Neural progenitor cell (in vitro differentiated cells): ENCODE measurements at regions not wholly inside any gene's neighbourhood (a gene's known extent, or its start where the extent isn't known, plus 50 kb on each side); places are given as distances from the start of the nearest gene placed in this dataset.

ENCODE experiments used
- DNase-seq: peaks from one replicate; pipeline ENCODE4 v3.0.0-alpha.2; 2016; ENCODE audit warnings: low spot score
- H2AFZ ChIP-seq: fragments of 200-600 bp; sonication (generic); replicated peaks from 2 replicates; pipeline ENCODE4 v1.6.1; 2016; ENCODE audit warnings: antibody characterized with exemption
- H3F3A ChIP-seq: fragments of 200-600 bp; sonication (generic); 2 replicates; pipeline ENCODE4 v1.6.1; 2016; ENCODE audit warnings: antibody characterized with exemption, low read depth
- H3K27ac ChIP-seq: fragments of 200-600 bp; sonication (generic); 2 replicates; pipeline ENCODE4 v1.5.1; 2016; ENCODE audit warnings: mild to moderate bottlenecking
- H3K27me3 ChIP-seq: fragments of 200-600 bp; sonication (generic); 2 replicates; pipeline ENCODE4 v1.6.1; 2016; ENCODE audit warnings: mild to moderate bottlenecking, moderate library complexity
- H3K36me3 ChIP-seq: fragments of 200-600 bp; sonication (generic); 2 replicates; pipeline ENCODE4 v1.5.1; 2016
- H3K4me1 ChIP-seq: fragments of 200-600 bp; sonication (generic); 2 replicates; pipeline ENCODE4 v1.6.1; 2016; ENCODE audit warnings: mixed run types
- H3K4me2 ChIP-seq: fragments of 200-600 bp; sonication (generic); 2 replicates; pipeline ENCODE4 v1.6.1; 2016
- H3K4me3 ChIP-seq: fragments of 200-600 bp; sonication (generic); 2 replicates; pipeline ENCODE4 v1.5.1; 2016
- H3K79me2 ChIP-seq: fragments of 200-600 bp; sonication (generic); 2 replicates; pipeline ENCODE4 v1.6.1; 2016; ENCODE audit warnings: low read depth
- H3K9ac ChIP-seq: fragments of 200-600 bp; sonication (generic); 2 replicates; pipeline ENCODE4 v1.6.1; 2016
- H3K9me3 ChIP-seq: fragments of 200-600 bp; sonication (generic); 2 replicates; pipeline ENCODE4 v1.5.1; 2016; ENCODE audit warnings: low read depth
- H4K20me1 ChIP-seq: fragments of 200-600 bp; sonication (generic); 2 replicates; pipeline ENCODE4 v1.6.1; 2016; ENCODE audit warnings: low read depth
- H3K27ac Mint-ChIP-seq: 3 replicates; pipeline ENCODE4 v1.8.0; 2021; ENCODE audit warnings: mixed read lengths
- H3K27me3 Mint-ChIP-seq: 2 replicates; pipeline ENCODE4 v1.8.0; 2022; ENCODE audit warnings: low read depth, mild to moderate bottlenecking, inconsistent platforms, moderate library complexity, mixed read lengths; ENCODE audit not compliant: insufficient read depth
- H3K36me3 Mint-ChIP-seq: 3 replicates; pipeline ENCODE4 v1.8.0; 2021; ENCODE audit warnings: mixed read lengths
- H3K4me1 Mint-ChIP-seq: 3 replicates; pipeline ENCODE4 v1.8.0; 2021; ENCODE audit warnings: mixed read lengths
- H3K4me3 Mint-ChIP-seq: 3 replicates; pipeline ENCODE4 v1.8.0; 2021; ENCODE audit warnings: mild to moderate bottlenecking, moderate library complexity, mixed read lengths
- H3K9me3 Mint-ChIP-seq: 3 replicates; pipeline ENCODE4 v1.8.0; 2020; ENCODE audit warnings: mixed read lengths
- EZH2 ChIP-seq: fragments of 200-600 bp; sonication (generic); IDR thresholded peaks from 2 replicates; pipeline ENCODE4 v1.6.1; 2017; ENCODE audit warnings: antibody characterized with exemption, mild to moderate bottlenecking, moderate library complexity
- EZH2phosphoT487 ChIP-seq: fragments of 200-600 bp; sonication (generic); IDR thresholded peaks from 2 replicates; pipeline ENCODE4 v1.6.1; 2017; ENCODE audit warnings: antibody characterized with exemption
- TF ChIP-seq, protein P1 (sequence below): fragments of 200-600 bp; sonication (generic); IDR thresholded peaks from 2 replicates; pipeline ENCODE4 v1.5.1; 2017; ENCODE audit warnings: antibody characterized with exemption, mild to moderate bottlenecking

DNA sequence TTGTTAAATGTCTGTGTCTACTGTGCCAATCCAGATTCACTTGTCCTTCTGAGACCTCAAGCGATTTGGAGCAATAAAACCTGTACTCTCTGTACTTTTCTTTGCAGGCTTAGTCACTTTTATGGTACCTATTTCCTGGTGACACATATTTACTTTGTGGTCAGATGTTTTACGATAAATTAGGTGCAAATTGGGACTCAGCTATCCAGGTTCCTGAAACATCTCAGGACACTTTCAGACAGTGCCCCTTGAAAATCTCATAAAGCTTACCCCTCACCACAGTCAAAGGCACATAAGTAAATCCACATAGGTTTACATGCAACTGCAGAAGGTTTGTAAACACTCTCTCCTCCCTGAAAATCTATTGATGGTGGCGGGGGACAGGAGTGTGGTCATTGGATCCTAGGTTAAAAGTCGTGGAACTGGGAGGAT is 438.8 kb downstream of the EFNB2 start:
- Mint-ChIP-seq H3K36me3 (no peaks in the 10 kb centered on the region), H3K9me3 (peaks cover 11% of the 10 kb centered on the region), H3K4me1 (peaks cover 42% of the 10 kb centered on the region), H3K27ac (no peak overlapping the region), H3K4me3 (no peak overlapping the region), H3K27me3 (peaks cover 8% of the 10 kb centered on the region)
- H4K20me1 ChIP-seq, result no peaks in the 10 kb centered on the region
- H3F3A ChIP-seq, result peaks cover 25% of the 10 kb centered on the region
- no peak overlapping the region for H3K9ac ChIP-seq
- H3K79me2 ChIP-seq, result no peaks in the 10 kb centered on the region
- H3K9me3 ChIP-seq, result no peaks in the 10 kb centered on the region
- no peak overlapping the region for H2AFZ ChIP-seq
- no peaks in the 10 kb centered on the region for H3K27me3 ChIP-seq
- TF ChIP-seq EZH2 (no peak), EZH2phosphoT487 (no peak)
- TF ChIP-seq, protein P1, sequence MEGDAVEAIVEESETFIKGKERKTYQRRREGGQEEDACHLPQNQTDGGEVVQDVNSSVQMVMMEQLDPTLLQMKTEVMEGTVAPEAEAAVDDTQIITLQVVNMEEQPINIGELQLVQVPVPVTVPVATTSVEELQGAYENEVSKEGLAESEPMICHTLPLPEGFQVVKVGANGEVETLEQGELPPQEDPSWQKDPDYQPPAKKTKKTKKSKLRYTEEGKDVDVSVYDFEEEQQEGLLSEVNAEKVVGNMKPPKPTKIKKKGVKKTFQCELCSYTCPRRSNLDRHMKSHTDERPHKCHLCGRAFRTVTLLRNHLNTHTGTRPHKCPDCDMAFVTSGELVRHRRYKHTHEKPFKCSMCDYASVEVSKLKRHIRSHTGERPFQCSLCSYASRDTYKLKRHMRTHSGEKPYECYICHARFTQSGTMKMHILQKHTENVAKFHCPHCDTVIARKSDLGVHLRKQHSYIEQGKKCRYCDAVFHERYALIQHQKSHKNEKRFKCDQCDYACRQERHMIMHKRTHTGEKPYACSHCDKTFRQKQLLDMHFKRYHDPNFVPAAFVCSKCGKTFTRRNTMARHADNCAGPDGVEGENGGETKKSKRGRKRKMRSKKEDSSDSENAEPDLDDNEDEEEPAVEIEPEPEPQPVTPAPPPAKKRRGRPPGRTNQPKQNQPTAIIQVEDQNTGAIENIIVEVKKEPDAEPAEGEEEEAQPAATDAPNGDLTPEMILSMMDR, result no peak
- H3K36me3 ChIP-seq, result no peaks in the 10 kb centered on the region
- DNase-seq, result no peak
- H3K4me1 ChIP-seq, result peaks cover 41% of the 10 kb centered on the region
- H3K27ac ChIP-seq, result no peak overlapping the region
- H3K4me2 ChIP-seq, result no peak overlapping the region
- H3K4me3 ChIP-seq, result no peak overlapping the region

DNA sequence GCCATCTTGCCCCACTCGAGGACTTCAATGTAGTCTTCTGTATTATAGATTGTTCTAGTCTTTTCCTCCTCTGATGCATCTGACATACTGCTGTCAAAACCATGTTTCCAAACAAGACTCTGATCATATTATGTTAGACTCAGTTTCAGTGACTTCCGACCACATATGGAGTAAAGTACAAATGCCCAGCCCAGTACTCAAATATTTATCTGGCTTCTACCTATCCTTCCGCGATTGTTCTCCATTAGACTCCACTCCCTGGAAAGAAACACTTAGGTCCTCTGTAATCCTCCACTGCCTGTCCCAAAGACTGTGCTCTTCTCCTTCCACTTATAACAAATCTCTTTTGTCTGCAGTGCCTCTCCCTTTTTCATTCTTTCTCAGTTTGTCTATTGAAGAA is 439.5 kb downstream of the EFNB2 start:
- H3K4me1 ChIP-seq, result peaks cover 34% of the 10 kb centered on the region
- H3K27me3 ChIP-seq, result no peaks in the 10 kb centered on the region
- no peak overlapping the region for H2AFZ ChIP-seq
- Mint-ChIP-seq H3K36me3 (no peaks in the 10 kb centered on the region), H3K27ac (no peak overlapping the region), H3K27me3 (peaks cover 8% of the 10 kb centered on the region), H3K9me3 (peaks cover 14% of the 10 kb centered on the region), H3K4me1 (peaks cover 34% of the 10 kb centered on the region), H3K4me3 (no peak overlapping the region)
- no peak overlapping the region for H3K4me2 ChIP-seq
- no peaks in the 10 kb centered on the region for H4K20me1 ChIP-seq
- no peak overlapping the region for H3K27ac ChIP-seq
- H3K79me2 ChIP-seq, result no peaks in the 10 kb centered on the region
- H3K36me3 ChIP-seq, result no peaks in the 10 kb centered on the region
- TF ChIP-seq, protein P1, result no peak
- TF ChIP-seq EZH2phosphoT487 (no peak), EZH2 (no peak)
- H3F3A ChIP-seq, result peaks cover 20% of the 10 kb centered on the region
- H3K9ac ChIP-seq, result no peak overlapping the region
- no peak for DNase-seq
- H3K9me3 ChIP-seq, result no peaks in the 10 kb centered on the region
- no peak overlapping the region for H3K4me3 ChIP-seq

DNA sequence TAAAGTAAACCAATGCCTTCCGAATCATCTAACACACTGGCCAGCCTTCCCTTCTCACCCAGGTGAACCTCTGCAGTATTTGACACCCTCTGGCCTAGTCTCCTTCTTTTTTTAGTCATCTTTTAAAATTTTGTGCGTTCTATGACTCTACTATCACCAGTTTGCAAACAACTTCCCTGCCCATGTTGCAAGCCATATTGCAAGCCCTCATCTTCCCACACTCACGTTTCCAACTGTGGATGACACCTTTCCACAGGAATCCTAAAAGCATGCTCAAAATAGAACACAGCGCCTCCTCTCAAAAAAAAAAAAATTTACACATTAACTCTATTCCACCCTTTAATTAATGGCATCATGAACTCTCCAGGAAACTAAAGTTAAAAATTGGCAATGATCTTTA is 440.1 kb downstream of the EFNB2 start:
- no peak overlapping the region for H3K9ac ChIP-seq
- peaks cover 31% of the 10 kb centered on the region for H3K4me1 ChIP-seq
- no peak for DNase-seq
- no peaks in the 10 kb centered on the region for H4K20me1 ChIP-seq
- peaks cover 14% of the 10 kb centered on the region for H3K9me3 Mint-ChIP-seq
- no peaks in the 10 kb centered on the region for H3K27me3 ChIP-seq
- no peak overlapping the region for H2AFZ ChIP-seq
- peaks cover 8% of the 10 kb centered on the region for H3K27me3 Mint-ChIP-seq
- H3K4me3 Mint-ChIP-seq, result no peak overlapping the region
- H3K79me2 ChIP-seq, result no peaks in the 10 kb centered on the region
- no peaks in the 10 kb centered on the region for H3K36me3 ChIP-seq
- no peak for TF ChIP-seq EZH2
- TF ChIP-seq, protein P1, result no peak
- TF ChIP-seq EZH2phosphoT487, result no peak
- no peaks in the 10 kb centered on the region for H3K9me3 ChIP-seq
- H3K27ac ChIP-seq, result no peak overlapping the region
- no peak overlapping the region for H3K4me3 ChIP-seq
- no peak overlapping the region for H3K4me2 ChIP-seq
- H3F3A ChIP-seq, result peaks cover 16% of the 10 kb centered on the region
- no peak overlapping the region for H3K27ac Mint-ChIP-seq
- H3K36me3 Mint-ChIP-seq, result no peaks in the 10 kb centered on the region
- H3K4me1 Mint-ChIP-seq, result peaks cover 29% of the 10 kb centered on the region
